ENCODE measurements at regions not wholly inside any gene's neighbourhood (a gene's known extent, or its start where the extent isn't known, plus 50 kb on each side); places are given as distances from the start of the nearest gene placed in this dataset.

DNA sequence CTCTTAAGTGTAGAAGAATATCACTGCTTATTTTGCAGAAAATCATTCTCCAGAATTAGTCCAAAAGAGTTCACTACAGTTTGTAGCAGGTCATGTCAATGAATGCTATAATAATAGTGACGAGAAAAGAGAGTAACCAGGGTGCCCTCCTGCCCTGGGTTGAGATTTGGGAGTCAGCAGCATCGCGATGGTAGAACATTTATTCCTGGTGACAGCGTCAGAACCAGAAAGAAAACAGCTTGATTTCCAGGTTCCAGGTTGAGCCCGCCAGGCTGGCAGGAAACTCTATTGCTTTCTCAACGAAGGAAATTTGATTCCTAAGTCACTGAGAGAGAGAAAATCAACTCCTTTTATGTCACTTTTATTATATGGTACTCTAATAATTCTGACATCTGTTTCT is 550.3 kb downstream of the QKI start:
- TF ChIP-seq, protein P1, sequence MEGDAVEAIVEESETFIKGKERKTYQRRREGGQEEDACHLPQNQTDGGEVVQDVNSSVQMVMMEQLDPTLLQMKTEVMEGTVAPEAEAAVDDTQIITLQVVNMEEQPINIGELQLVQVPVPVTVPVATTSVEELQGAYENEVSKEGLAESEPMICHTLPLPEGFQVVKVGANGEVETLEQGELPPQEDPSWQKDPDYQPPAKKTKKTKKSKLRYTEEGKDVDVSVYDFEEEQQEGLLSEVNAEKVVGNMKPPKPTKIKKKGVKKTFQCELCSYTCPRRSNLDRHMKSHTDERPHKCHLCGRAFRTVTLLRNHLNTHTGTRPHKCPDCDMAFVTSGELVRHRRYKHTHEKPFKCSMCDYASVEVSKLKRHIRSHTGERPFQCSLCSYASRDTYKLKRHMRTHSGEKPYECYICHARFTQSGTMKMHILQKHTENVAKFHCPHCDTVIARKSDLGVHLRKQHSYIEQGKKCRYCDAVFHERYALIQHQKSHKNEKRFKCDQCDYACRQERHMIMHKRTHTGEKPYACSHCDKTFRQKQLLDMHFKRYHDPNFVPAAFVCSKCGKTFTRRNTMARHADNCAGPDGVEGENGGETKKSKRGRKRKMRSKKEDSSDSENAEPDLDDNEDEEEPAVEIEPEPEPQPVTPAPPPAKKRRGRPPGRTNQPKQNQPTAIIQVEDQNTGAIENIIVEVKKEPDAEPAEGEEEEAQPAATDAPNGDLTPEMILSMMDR (conservative IDR thresholded peaks at IDR 0.05; ENCODE audit: low read depth, low read length): no peak
- TF ChIP-seq FOS (IDR thresholded peaks at IDR 0.05; ENCODE audit: low read depth, low read length) (no peak), POLR2A (IDR thresholded peaks at IDR 0.05; ENCODE audit: low read depth, low read length) (no peak), NFE2L2 (IDR thresholded peaks at IDR 0.05; ENCODE audit: low read depth, low read length) (no peak), MAZ (IDR thresholded peaks at IDR 0.05; ENCODE audit: borderline replicate concordance, low read depth, low read length) (no peak), SMC3 (IDR thresholded peaks at IDR 0.05; ENCODE audit: low read depth, low read length) (no peak), MXI1 (IDR thresholded peaks at IDR 0.05; ENCODE audit: borderline replicate concordance, low read depth, low read length) (no peak)
- TF ChIP-seq, protein P2, sequence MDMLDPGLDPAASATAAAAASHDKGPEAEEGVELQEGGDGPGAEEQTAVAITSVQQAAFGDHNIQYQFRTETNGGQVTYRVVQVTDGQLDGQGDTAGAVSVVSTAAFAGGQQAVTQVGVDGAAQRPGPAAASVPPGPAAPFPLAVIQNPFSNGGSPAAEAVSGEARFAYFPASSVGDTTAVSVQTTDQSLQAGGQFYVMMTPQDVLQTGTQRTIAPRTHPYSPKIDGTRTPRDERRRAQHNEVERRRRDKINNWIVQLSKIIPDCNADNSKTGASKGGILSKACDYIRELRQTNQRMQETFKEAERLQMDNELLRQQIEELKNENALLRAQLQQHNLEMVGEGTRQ (IDR thresholded peaks at IDR 0.05; ENCODE audit: low read depth, low read length): no peak
- TF ChIP-seq, protein P3, sequence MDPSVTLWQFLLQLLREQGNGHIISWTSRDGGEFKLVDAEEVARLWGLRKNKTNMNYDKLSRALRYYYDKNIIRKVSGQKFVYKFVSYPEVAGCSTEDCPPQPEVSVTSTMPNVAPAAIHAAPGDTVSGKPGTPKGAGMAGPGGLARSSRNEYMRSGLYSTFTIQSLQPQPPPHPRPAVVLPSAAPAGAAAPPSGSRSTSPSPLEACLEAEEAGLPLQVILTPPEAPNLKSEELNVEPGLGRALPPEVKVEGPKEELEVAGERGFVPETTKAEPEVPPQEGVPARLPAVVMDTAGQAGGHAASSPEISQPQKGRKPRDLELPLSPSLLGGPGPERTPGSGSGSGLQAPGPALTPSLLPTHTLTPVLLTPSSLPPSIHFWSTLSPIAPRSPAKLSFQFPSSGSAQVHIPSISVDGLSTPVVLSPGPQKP (IDR thresholded peaks at IDR 0.05; ENCODE audit: borderline replicate concordance, low read depth, low read length): no peak

Measured in IMR-90 (cell line).